Thyroid gland (tissue), 4 donors: ENCODE measurements at regions not wholly inside any gene's neighbourhood (a gene's known extent, or its start where the extent isn't known, plus 50 kb on each side); places are given as distances from the start of the nearest gene placed in this dataset.

ENCODE experiments used
- POLR2A ChIP-seq, 2 donors: fragments of 450-650 bp; IDR thresholded peaks; one replicate each; pipeline ENCODE4 v1.6.1; 2017; ENCODE audit warnings: antibody characterized with exemption in 2 of 2, mild to moderate bottlenecking in 2 of 2, moderate library complexity in 1 of 2
- TF ChIP-seq, protein P1 (sequence below), 6 experiments: fragments of 200-600 bp in 3 of 6; fragments of 450-650 bp in 3 of 6; sonication (generic) in 3 of 6; IDR thresholded peaks; one replicate each; pipeline ENCODE4 v1.5.1; 2016 to 2019; ENCODE audit warnings: antibody characterized with exemption in 6 of 6, mild to moderate bottlenecking in 2 of 6, inconsistent platforms in 1 of 6, moderate library complexity in 1 of 6

DNA sequence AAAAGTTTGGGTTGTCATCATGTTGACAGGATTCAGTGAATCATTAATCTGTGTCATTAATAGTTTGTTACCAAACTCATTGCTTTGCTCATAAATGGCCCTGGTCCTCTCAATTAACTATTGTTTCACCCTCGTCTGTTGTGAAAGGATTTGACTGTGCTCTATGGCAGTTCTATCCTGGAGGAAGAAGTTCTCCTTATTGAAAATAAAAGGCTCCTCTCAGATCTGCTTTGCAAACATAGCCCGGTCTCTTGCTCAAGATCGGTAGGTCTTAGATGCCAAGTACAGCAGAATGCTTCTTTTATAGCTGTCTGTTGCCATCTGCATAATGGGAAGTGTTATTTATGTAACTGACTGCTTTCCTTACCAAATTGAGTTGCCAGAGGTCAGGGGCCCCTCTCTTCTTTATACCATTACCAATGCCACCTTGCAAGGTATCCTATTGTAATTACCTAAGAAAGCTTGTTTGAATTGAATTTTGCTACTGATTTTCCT, 146.5 kb downstream of the EBLN2 start:
- TF ChIP-seq, protein P1, sequence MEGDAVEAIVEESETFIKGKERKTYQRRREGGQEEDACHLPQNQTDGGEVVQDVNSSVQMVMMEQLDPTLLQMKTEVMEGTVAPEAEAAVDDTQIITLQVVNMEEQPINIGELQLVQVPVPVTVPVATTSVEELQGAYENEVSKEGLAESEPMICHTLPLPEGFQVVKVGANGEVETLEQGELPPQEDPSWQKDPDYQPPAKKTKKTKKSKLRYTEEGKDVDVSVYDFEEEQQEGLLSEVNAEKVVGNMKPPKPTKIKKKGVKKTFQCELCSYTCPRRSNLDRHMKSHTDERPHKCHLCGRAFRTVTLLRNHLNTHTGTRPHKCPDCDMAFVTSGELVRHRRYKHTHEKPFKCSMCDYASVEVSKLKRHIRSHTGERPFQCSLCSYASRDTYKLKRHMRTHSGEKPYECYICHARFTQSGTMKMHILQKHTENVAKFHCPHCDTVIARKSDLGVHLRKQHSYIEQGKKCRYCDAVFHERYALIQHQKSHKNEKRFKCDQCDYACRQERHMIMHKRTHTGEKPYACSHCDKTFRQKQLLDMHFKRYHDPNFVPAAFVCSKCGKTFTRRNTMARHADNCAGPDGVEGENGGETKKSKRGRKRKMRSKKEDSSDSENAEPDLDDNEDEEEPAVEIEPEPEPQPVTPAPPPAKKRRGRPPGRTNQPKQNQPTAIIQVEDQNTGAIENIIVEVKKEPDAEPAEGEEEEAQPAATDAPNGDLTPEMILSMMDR (IDR thresholded peaks at IDR 0.05), result no peak
- no peak for TF ChIP-seq POLR2A (IDR thresholded peaks at IDR 0.05)
